BJ (cell line): ENCODE measurements at regions not wholly inside any gene's neighbourhood (a gene's known extent, or its start where the extent isn't known, plus 50 kb on each side); places are given as distances from the start of the nearest gene placed in this dataset.

Source experiments
- CTCF ChIA-PET: fragments of 350-600 bp; formaldehyde crosslinking; extraction: SDS; loops from one replicate; lab custom pipeline; 2021; ENCODE audit warnings: antibody characterized with exemption, inconsistent platforms; lab: Yijun Ruan, JAX
- POLR2A ChIA-PET: fragments of 300-600 bp; sonication (Branson Sonifier 250); formaldehyde crosslinking; extraction: SDS; loops from one replicate; lab custom pipeline; 2021; ENCODE audit warnings: antibody characterized with exemption; lab: Charles Lee
- DNase-seq: peaks from one replicate; pipeline ENCODE4 v3.0.0-alpha.2; 2011; ENCODE audit warnings: low read depth
- H3K27me3 ChIP-seq: 2 replicates; pipeline ENCODE4 v1.6.0; 2011; ENCODE audit warnings: low read length; ENCODE audit not compliant: control insufficient read depth, insufficient read depth
- H3K36me3 ChIP-seq: 2 replicates; pipeline ENCODE4 v1.5.1; 2011; ENCODE audit warnings: low read length; ENCODE audit not compliant: control insufficient read depth, insufficient read depth
- H3K4me3 ChIP-seq: 2 replicates; pipeline ENCODE4 v1.5.1; 2011; ENCODE audit warnings: low read depth, mild to moderate bottlenecking, control low read depth, low read length
- TF ChIP-seq, protein P1 (sequence below): IDR thresholded peaks from 2 replicates; pipeline ENCODE4 v1.5.1; 2011; ENCODE audit warnings: low read depth, mild to moderate bottlenecking, control low read depth, inconsistent platforms, low read length, moderate library complexity; ENCODE audit not compliant: insufficient read depth

DNA sequence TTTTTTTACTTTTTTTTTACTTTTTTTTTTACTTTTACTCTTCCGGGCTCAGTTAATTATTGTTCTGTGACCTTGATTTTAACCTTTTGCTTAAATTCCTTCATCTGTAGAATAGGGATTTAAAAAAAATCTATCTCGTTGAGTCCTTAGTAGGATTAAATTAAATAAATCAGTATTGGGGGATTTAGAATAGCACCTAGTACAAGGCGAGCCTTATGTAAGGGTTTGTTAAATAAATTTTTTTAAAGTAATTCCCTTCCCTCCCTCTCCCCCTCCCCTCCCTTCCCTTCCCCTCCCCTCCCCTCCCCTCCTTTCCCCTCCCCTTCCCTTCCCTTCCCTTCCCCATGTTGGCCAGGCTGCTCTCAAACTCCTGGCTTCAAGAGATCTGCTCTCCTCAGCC, 287.2 kb upstream of the KCNH8 start:
- TF ChIP-seq, protein P1, sequence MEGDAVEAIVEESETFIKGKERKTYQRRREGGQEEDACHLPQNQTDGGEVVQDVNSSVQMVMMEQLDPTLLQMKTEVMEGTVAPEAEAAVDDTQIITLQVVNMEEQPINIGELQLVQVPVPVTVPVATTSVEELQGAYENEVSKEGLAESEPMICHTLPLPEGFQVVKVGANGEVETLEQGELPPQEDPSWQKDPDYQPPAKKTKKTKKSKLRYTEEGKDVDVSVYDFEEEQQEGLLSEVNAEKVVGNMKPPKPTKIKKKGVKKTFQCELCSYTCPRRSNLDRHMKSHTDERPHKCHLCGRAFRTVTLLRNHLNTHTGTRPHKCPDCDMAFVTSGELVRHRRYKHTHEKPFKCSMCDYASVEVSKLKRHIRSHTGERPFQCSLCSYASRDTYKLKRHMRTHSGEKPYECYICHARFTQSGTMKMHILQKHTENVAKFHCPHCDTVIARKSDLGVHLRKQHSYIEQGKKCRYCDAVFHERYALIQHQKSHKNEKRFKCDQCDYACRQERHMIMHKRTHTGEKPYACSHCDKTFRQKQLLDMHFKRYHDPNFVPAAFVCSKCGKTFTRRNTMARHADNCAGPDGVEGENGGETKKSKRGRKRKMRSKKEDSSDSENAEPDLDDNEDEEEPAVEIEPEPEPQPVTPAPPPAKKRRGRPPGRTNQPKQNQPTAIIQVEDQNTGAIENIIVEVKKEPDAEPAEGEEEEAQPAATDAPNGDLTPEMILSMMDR = no peak
- Histone ChIP-seq H3K4me3 (no peak overlapping the region), H3K36me3 (no peaks in the 10 kb centered on the region), H3K27me3 (no peaks in the 10 kb centered on the region)
- POLR2A ChIA-PET = no interaction called here
- no peak for DNase-seq
- CTCF ChIA-PET = interaction anchor here (0.6 kb wide), 1 partner anchor 194 kb away, joined by 3 read pairs; no protein-coding TSS in a partner anchor

DNA sequence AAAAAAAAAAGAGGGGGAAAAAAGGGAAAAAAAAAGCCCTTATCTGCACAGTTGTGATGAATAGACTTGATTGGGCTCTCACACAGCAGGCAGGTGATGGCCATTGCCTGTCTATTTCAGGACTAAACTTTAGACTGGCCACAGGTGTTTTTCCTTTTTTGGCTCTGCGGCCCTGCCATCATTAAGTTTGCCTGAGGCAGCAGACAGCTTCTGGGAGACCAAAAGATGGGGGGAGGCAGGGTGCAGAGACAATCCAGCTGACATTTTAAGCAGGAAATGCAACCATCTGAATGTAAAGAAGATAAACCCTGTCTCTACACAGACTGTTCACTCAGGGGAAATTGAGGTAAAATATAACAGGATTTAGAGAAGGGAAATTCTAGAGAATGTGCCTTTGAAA, 295.0 kb upstream of the KCNH8 start:
- H3K27me3 ChIP-seq = no peaks in the 10 kb centered on the region
- CTCF ChIA-PET = no interaction called here
- TF ChIP-seq, protein P1 = no peak
- H3K36me3 ChIP-seq = no peaks in the 10 kb centered on the region
- no peak overlapping the region for H3K4me3 ChIP-seq
- POLR2A ChIA-PET = no interaction called here
- DNase-seq = no peak

DNA sequence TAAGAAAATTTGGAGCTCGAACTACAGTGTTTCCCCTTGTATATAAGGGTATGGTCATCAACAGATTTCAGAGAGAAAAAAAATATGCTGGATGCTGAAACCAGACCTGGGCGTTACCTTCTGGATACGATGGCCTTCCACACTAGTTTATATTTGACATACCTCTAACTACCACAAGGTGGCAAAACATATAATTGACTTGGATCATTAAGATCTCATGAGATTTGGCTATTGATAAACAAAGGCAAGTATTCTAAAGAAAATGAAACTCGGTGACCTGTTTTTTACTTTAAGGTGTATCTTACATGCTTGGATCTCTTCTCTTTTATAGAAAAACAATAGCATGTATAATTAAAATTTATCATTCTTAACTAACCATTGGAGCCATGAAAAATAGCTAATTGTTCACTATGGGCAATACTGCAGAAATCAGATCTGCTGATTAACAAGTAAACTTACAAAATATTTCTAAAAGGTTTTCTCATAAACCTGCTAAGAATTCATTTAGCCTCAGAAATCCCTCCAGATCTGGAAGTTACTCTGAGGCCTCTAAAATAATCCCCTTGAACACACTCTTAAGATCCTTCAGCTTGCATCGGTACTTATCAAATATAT, 300.6 kb upstream of the KCNH8 start:
- TF ChIP-seq, protein P1 = no peak
- no peaks in the 10 kb centered on the region for H3K36me3 ChIP-seq
- CTCF ChIA-PET = interaction anchor here (0.7 kb wide), 1 partner anchor 11 kb away, joined by 3 read pairs; no protein-coding TSS in a partner anchor
- POLR2A ChIA-PET = no interaction called here
- DNase-seq = no peak
- no peaks in the 10 kb centered on the region for H3K27me3 ChIP-seq
- no peak overlapping the region for H3K4me3 ChIP-seq

DNA sequence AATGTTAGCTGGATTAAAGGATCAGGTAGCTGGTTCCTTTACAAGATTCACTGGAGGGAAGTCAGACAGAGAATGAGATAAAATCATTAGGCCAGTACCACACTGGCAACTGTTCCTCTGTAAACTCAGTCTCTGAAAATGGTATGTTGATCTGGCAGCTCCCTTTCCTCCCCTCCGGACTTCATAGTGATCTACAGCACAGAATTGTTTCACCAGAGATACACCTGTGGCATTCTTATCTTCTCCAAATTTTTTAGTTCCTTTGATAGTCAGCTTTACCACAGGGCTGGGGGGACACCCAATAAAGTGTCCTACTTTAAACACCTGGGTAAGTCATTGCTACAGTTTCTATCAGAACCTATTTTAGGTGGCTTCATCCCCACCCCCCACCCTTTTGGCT, 304.3 kb upstream of the KCNH8 start:
- ChIA-PET CTCF (interaction anchor here (0.8 kb wide), 1 partner anchor 12 kb away, joined by 3 read pairs; no protein-coding TSS in a partner anchor), POLR2A (no interaction called here)
- Histone ChIP-seq H3K27me3 (no peaks in the 10 kb centered on the region), H3K36me3 (no peaks in the 10 kb centered on the region), H3K4me3 (no peak overlapping the region)
- DNase-seq = no peak
- TF ChIP-seq, protein P1 = no peak

DNA sequence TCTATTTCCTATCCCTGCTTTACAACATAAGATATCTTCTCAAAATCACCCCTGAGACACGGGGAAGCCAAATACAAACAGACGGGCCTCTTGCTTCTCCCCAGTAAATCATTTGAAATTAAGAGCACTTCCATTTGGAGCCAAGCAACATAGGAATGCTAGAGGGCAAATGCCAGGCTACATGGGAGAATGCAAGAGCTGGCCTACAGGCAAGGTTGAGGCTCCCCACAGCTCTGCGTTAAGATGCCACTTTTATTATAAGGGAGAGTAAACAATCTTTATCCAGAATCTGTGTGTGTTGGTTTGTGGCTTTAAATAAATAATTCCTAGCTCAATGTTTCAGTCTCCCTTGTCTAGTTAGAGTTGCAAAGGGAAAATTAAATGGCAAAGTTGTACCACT, 305.1 kb upstream of the KCNH8 start:
- POLR2A ChIA-PET = no interaction called here
- CTCF ChIA-PET = no interaction called here
- no peaks in the 10 kb centered on the region for H3K36me3 ChIP-seq
- no peak for DNase-seq
- TF ChIP-seq, protein P1 = no peak
- H3K4me3 ChIP-seq = no peak overlapping the region
- no peaks in the 10 kb centered on the region for H3K27me3 ChIP-seq
